ENCODE measurements at regions not wholly inside any gene's neighbourhood (a gene's known extent, or its start where the extent isn't known, plus 50 kb on each side); places are given as distances from the start of the nearest gene placed in this dataset.

- TF ChIP-seq CTCF (IDR thresholded peaks at IDR 0.05 in 8 of 11, conservative IDR thresholded peaks at IDR 0.05 in 3 of 11) = no peak
- no peak for TF ChIP-seq POLR2A (IDR thresholded peaks at IDR 0.05)
Measured at GRCh38 chr13:38636073-38636472, 50.8 kb upstream of the FREM2 start.
